NOMO-1 treated with dmso at 0.1 percent for 144 hours (cell line): ENCODE measurements at regions not wholly inside any gene's neighbourhood (a gene's known extent, or its start where the extent isn't known, plus 50 kb on each side); places are given as distances from the start of the nearest gene placed in this dataset.

Experiments used
- DNase-seq: peaks from one replicate; lab custom pipeline; 2025; ENCODE audit not compliant: unreplicated experiment; lab: John Stamatoyannopoulos, UW

DNA sequence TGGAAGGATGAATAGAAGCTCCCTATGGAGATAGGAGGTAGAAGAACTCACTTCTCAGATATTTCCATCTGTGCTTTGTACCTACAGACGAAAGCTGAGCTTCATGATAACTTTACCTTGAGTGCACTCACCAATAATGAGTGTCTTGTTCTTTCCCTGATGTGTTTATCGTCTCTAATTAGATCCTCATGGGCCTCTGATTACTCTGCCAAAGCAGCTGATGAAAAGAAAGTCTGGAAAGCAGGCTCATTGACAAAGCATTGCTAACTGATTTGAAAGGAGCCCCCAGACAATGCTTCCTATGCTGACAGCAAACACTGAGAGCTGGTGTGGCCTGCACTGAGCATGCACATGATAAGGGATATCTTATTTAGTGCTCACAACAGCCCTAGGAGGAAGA, 183.9 kb upstream of the GHITM start:
- no peak for DNase-seq

DNA sequence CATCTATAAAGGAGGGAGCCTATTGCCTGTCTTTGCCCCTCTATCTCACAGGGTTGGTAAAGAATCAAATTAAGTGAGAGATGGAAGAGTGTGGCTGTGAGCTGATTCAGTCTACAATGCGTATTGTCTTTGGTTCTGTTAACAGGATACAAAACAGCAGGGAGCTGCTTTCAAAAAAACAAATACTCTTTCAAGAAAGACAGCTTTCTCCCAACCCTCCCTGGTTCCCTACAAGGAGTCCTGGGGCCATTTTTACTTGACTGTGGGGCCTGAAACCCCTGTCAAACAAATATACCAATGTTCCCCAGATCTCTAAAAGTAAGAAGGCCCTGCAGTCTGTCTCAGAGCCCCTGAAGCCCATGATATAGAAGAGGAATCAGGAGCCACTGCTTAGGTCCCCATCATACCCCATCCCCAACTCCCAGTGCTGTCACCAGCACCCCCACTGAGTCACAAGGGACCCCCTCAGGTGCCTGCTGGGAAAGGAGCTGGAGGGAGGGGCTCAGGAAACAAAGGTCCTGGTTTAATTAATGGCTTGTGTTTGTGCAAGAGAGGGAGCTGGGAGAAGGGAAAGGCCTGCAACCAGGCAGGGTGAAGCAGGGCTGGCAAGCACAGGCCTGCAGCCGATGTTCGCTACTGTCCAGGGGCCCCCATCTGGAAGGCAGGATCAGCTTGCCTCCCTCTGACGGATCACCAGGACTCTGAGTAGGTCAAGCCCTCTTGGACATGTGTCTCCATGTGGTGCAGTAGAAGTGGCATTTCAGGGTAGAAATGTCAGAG, 182.0 kb upstream of the GHITM start:
- no peak for DNase-seq

DNA sequence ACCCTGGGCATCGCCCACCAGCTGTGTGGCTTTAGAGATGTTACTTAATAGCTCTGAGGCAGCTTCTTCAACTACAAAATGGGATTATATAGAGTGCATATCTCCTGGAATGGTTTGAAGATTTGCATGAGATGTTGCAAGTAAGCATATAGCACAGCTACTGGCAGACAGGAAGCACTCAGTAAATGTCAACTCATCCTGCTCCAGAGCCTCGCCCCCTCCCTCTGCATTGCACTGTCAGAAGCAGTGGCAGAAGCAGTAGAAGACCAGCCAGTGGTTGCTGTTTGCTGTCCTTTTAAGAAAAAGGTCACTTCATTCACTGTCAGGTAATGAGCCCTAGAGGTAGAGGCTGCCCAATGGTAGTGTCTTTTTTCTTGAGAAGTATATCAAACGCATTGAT, 180.0 kb upstream of the GHITM start:
- DNase-seq: peak; percentile 31

- DNase-seq: no peak
Measured at GRCh38 chr10:83960125-83960524, 179.2 kb upstream of the GHITM start.

GRCh38 chr10:83961620-83962019, 177.7 kb upstream of the GHITM start:
- DNase-seq: no peak

DNA sequence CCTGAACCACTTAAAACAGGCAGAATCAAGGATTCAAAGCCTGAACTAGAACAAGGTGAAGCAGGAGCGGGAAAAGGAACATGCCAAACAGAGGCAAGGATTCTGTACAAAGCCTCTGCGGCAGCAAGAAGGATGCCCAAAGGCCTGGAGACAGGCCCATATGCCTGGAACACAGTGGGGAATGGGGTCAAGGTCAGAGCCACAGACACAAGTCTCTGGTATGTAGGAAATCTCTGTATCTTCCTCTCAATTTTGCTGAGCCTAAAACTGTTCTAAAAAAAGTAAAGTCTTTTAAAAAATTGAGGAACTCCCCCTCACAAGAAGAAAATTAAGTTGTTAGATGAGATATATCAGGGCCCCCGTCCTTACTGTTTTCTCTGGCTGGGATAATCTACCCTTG, 175.9 kb upstream of the GHITM start:
- DNase-seq: no peak

DNA sequence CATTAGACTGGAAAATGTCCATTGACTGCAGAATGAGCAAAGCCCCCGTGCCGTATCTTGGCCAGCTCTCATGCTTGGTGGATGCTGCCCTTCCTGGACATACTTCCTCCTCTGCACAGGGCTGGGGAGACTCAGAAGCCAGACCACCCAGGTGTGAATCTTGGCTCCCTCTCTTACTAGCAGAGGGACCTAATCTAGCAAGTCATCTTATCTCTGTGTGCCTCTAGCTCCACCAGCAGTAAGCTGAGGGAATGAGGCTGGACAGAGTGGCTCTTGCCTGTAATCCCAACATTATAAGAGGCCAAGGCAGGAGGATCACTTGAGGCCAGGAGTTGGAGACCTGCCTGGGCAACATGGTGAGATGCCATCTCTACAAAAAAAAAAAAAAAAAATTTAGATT, 173.8 kb upstream of the GHITM start:
- DNase-seq: no peak

DNA sequence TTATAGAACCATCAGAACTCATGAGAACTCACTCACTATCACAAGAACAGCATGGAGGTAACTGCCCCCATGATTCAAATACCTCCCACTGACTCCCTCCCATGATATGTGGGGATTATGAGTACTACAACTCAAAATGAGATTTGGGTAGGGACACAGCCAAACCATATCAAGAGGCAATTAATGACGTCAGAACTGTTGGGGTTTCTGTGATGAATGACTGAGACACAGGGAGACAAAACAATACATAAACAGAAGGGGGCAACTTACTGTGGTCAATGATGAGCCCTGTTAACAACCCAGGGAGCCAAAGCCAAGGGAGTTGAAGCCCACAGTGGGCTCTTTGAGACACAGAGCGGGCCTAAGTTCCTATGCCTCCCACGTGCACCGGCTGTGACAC, 171.3 kb upstream of the GHITM start:
- DNase-seq: no peak

- DNase-seq: no peak
Measured at GRCh38 chr10:83978681-83979383, 160.5 kb upstream of the GHITM start.

DNA sequence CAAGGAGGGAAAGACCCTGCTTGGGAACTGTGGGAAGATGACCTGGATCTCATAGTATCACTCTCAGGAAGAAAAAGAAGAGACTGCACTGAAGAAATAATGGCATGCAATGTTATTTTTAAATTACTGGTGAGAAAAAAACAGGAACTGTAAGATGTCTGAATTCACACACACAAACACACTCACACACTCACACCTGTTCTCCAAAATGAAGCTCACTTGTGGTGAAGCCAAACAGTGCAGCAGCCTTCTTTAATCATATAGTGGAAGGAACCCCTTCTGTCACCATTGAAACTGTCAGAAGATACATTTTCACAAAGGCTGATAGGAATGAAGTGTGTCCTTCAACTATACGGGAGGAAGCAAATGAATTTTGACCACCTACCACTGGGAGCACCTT, 156.5 kb upstream of the GHITM start:
- peak; percentile 19 for DNase-seq

GRCh38 chr10:83983578-83984255, 155.6 kb upstream of the GHITM start:
- no peak for DNase-seq

DNA sequence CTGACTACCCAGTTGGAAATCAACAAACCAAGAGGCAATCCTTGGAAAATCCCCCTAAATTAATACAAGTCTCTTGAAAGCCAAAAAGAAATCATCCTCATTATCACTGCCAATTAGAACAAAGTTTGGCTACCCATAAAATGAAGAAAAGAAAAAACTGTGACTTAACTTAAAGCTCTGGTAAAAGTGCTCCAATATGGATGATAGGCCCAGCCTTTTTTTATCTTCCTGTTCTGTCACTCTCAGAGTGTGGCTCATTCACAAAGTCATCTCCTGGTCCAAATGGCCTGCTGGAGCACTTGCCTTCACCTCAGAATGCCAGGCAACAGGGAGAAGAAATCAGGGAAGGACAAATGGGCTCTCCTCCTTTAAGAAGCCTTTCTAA, 155.1 kb upstream of the GHITM start:
- DNase-seq: no peak

GRCh38 chr10:83986800-83987199, 152.5 kb upstream of the GHITM start:
- no peak for DNase-seq

DNA sequence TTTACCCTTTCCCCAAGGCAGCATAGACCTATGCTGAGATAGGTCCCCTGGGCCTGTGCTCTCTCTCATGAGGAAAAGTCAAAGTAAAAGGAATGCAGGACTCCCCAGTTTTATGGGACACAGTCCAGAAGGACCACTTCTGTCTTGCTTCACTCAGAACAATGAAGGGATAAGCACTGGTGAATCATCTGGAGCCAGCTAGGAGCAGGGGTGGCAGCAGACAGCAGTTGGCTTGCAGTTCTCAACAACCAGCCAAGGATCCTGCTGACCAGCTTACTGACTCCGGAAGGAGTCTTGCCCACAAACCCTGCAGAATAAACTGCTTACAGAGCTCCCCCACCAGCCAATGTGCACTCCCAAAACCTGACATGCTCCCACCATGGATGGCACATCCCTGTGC, 152.1 kb upstream of the GHITM start:
- no peak for DNase-seq

- no peak for DNase-seq
Measured at GRCh38 chr10:83988435-83988834, 150.9 kb upstream of the GHITM start.

- DNase-seq: peak; percentile 85
Measured at GRCh38 chr10:83990126-83990525, 149.2 kb upstream of the GHITM start.

- no peak for DNase-seq
Measured at GRCh38 chr10:83991986-83992753, 147.1 kb upstream of the GHITM start.

- peak; percentile 25 for DNase-seq
Measured at GRCh38 chr10:83994325-83994724, 145.0 kb upstream of the GHITM start.

DNA sequence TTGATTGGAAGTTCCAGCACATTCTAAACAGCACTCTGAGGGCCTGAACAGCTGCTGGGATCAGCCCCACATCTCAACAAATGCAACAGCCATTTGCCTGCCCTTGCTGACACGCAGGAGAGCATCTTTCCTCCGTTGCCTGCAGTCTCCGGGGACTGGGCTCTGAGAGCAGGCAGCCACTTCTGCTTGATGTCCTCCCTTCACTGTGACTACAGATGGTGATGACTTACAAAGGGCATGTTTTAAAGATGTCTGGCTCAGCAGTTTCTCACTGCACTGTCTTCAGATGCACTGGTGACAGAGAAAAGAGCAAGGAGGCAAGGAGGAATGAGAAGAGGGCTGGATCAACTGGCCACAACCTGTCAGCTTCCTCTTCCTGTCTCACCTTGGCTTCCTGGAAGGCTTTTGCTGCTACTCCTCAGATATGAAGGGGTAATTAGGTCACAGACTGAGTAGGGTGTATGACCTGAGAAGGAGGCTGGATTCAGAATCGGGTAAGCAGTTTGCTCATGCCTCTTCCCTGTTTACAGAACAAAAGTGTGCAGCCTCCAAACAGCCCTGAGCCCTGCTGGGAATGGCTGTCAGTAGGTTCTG, 143.5 kb upstream of the GHITM start:
- DNase-seq: no peak

DNA sequence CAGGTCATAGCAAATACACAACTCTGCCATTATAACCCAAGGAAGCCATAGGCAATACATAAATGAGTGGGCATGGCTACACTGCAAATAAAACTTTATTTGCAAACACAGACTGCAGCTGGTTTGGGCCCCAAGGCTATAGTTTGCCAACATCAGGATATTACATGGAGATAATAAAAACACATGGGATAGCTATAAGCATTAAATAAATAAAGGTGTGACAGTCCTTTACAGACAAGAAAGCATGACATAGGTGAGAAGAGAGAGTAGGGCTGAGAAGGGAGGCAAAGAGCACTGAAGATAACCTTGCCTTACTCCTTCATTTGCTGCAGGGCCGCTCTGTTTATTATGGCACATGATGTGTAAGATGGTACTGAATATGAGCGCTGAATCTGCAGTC, 135.1 kb upstream of the GHITM start:
- DNase-seq: no peak

GRCh38 chr10:84005403-84005802, 133.9 kb upstream of the GHITM start:
- no peak for DNase-seq
